ENCODE measurements at regions not wholly inside any gene's neighbourhood (a gene's known extent, or its start where the extent isn't known, plus 50 kb on each side); places are given as distances from the start of the nearest gene placed in this dataset.
"Not testable (repeated sequence)": the region's sequence is repeated elsewhere in the genome, so short reads cannot be mapped to it uniquely, and the experiment has no call there.

- no peak for DNase-seq (ENCODE audit: low read depth in 4 of 4, low spot score in 3 of 4)
These were observed 236.4 kb downstream of the NFATC2 start for GRCh38 chr20:51306081-51306480.

GRCh38 chr20:51305316-51306052 is 237.0 kb downstream of the NFATC2 start:
- DNase-seq (ENCODE audit: low read depth in 4 of 4, low spot score in 3 of 4): no peak

- DNase-seq (ENCODE audit: low read depth in 4 of 4, low spot score in 3 of 4): no peak
These were observed 238.5 kb downstream of the NFATC2 start for GRCh38 chr20:51303731-51304670.

- no peak for DNase-seq (ENCODE audit: low read depth in 4 of 4, low spot score in 3 of 4)
These were observed 241.5 kb downstream of the NFATC2 start for GRCh38 chr20:51301026-51301425.

- no peak for DNase-seq (ENCODE audit: low read depth in 4 of 4, low spot score in 3 of 4)
These were observed 242.4 kb downstream of the NFATC2 start for GRCh38 chr20:51300104-51300503.

- no peak for DNase-seq (ENCODE audit: low read depth in 4 of 4, low spot score in 3 of 4)
These were observed 243.1 kb downstream of the NFATC2 start for GRCh38 chr20:51299413-51299812.

- DNase-seq (ENCODE audit: low read depth in 4 of 4, low spot score in 3 of 4): no peak
These were observed 244.3 kb downstream of the NFATC2 start for GRCh38 chr20:51298141-51298749.

GRCh38 chr20:51287628-51288413 is 254.7 kb downstream of the NFATC2 start:
- no peak for DNase-seq (ENCODE audit: low read depth in 4 of 4, low spot score in 3 of 4)

GRCh38 chr20:51286758-51287157 is 255.8 kb downstream of the NFATC2 start:
- no peak for DNase-seq (ENCODE audit: low read depth in 4 of 4, low spot score in 3 of 4)

GRCh38 chr20:51285684-51286083 is 256.8 kb downstream of the NFATC2 start:
- DNase-seq (ENCODE audit: low read depth in 4 of 4, low spot score in 3 of 4): no peak

GRCh38 chr20:51284871-51285270 is 257.6 kb downstream of the NFATC2 start:
- no peak for DNase-seq (ENCODE audit: low read depth in 4 of 4, low spot score in 3 of 4)

- no peak for DNase-seq (ENCODE audit: low read depth in 4 of 4, low spot score in 3 of 4)
These were observed 258.3 kb downstream of the NFATC2 start for GRCh38 chr20:51284176-51284575.

GRCh38 chr20:51281521-51281920 is 258.6 kb upstream of the KCNG1 start:
- DNase-seq (ENCODE audit: low read depth in 4 of 4, low spot score in 3 of 4): no peak

- DNase-seq (ENCODE audit: low read depth in 4 of 4, low spot score in 3 of 4): no peak
These were observed 257.1 kb upstream of the KCNG1 start for GRCh38 chr20:51280047-51280446.

- no peak for DNase-seq (ENCODE audit: low read depth in 4 of 4, low spot score in 3 of 4)
These were observed 255.1 kb upstream of the KCNG1 start for GRCh38 chr20:51277961-51278360.

GRCh38 chr20:51276296-51276695 is 253.4 kb upstream of the KCNG1 start:
- no peak for DNase-seq (ENCODE audit: low read depth in 4 of 4, low spot score in 3 of 4)

GRCh38 chr20:51275826-51276225 is 252.9 kb upstream of the KCNG1 start:
- DNase-seq (ENCODE audit: low read depth in 4 of 4, low spot score in 3 of 4): no peak

- no peak for DNase-seq (ENCODE audit: low read depth in 4 of 4, low spot score in 3 of 4)
These were observed 252.3 kb upstream of the KCNG1 start for GRCh38 chr20:51275181-51275580.

- no peak for DNase-seq (ENCODE audit: low read depth in 4 of 4, low spot score in 3 of 4)
These were observed 249.5 kb upstream of the KCNG1 start for GRCh38 chr20:51272401-51272800.

GRCh38 chr20:51271931-51272330 is 249.0 kb upstream of the KCNG1 start:
- DNase-seq (ENCODE audit: low read depth in 4 of 4, low spot score in 3 of 4): no peak

- DNase-seq (ENCODE audit: low read depth in 4 of 4, low spot score in 3 of 4): not testable (repeated sequence)
These were observed 248.4 kb upstream of the KCNG1 start for GRCh38 chr20:51271289-51271688.
